ENCODE measurements at regions not wholly inside any gene's neighbourhood (a gene's known extent, or its start where the extent isn't known, plus 50 kb on each side); places are given as distances from the start of the nearest gene placed in this dataset.

- TF ChIP-seq CTCF (IDR thresholded peaks at IDR 0.05) (no peak), EP300 (IDR thresholded peaks at IDR 0.05) (no peak)
These were observed 54.4 kb upstream of the SEC11C start for GRCh38 chr18:59085126-59085794.

All from upper lobe of left lung (tissue), 4 donors.